Calu3 (cell line): ENCODE measurements at regions not wholly inside any gene's neighbourhood (a gene's known extent, or its start where the extent isn't known, plus 50 kb on each side); places are given as distances from the start of the nearest gene placed in this dataset.

Source experiments
- BruUV-seq: library from RNA; stranded (reverse); fragments of 400-500 nt; replicated peaks from 2 replicates; lab custom pipeline; 2021; lab: Mats Ljungman, UMichigan
- CTCF ChIA-PET: fragments of 300-600 bp; sonication (Branson Sonifier 250); formaldehyde crosslinking; loops from one replicate; lab custom pipeline; 2022; ENCODE audit warnings: antibody characterized with exemption; lab: Charles Lee
- DNase-seq: peaks from one replicate; pipeline ENCODE4 v3.0.0; 2022
- H3K27ac Mint-ChIP-seq: one replicate; pipeline ENCODE4 v1.8.0; 2022; ENCODE audit warnings: mixed read lengths; ENCODE audit not compliant: unreplicated experiment
- H3K27me3 Mint-ChIP-seq: one replicate; pipeline ENCODE4 v1.8.0; 2022; ENCODE audit warnings: mixed read lengths; ENCODE audit not compliant: unreplicated experiment
- H3K36me3 Mint-ChIP-seq: one replicate; pipeline ENCODE4 v1.8.0; 2022; ENCODE audit warnings: mild to moderate bottlenecking, moderate library complexity, mixed read lengths; ENCODE audit not compliant: insufficient read depth, unreplicated experiment
- H3K4me1 Mint-ChIP-seq: one replicate; pipeline ENCODE4 v1.8.0; 2022; ENCODE audit warnings: mild to moderate bottlenecking, low read depth, mixed read lengths; ENCODE audit not compliant: unreplicated experiment
- H3K4me3 Mint-ChIP-seq: one replicate; pipeline ENCODE4 v1.8.0; 2022; ENCODE audit warnings: mild to moderate bottlenecking, low read depth, moderate library complexity, mixed read lengths; ENCODE audit not compliant: unreplicated experiment
- H3K9me3 Mint-ChIP-seq: one replicate; pipeline ENCODE4 v1.8.0; 2022; ENCODE audit warnings: low read depth, mixed read lengths; ENCODE audit not compliant: unreplicated experiment
- CTCF ChIP-seq: fragments of 200-600 bp; IDR thresholded peaks from one replicate; pipeline ENCODE4 v1.8.0; 2022; ENCODE audit warnings: antibody characterized with exemption; ENCODE audit not compliant: unreplicated experiment
- intact Hi-C: fragments of 100-400 bp; cut with micrococcal nuclease; formaldehyde crosslinking; loops from one replicate; pipeline ENCODE4 v1.10.0; 2022; ENCODE audit not compliant: unreplicated experiment

- no peak overlapping the region for H3K27ac Mint-ChIP-seq
- no TSS peak for BruUV-seq
- intact Hi-C loops, result no loop called here
- H3K4me3 Mint-ChIP-seq, result no peak overlapping the region
- H3K4me1 Mint-ChIP-seq, result no peaks in the 10 kb centered on the region
- CTCF ChIA-PET, result interaction anchor here (0.6 kb wide), 2 partner anchors 196 to 201 kb away, joined by 3 read pairs; no protein-coding TSS in a partner anchor
- TF ChIP-seq CTCF, result no peak
- H3K9me3 Mint-ChIP-seq, result no peaks in the 10 kb centered on the region
- peaks cover 48% of the 10 kb centered on the region for H3K27me3 Mint-ChIP-seq
- no peaks in the 10 kb centered on the region for H3K36me3 Mint-ChIP-seq
- DNase-seq, result no peak
Observed at GRCh38 chr18:70754486-70754885, 465.6 kb downstream of the SOCS6 start.

- no peak overlapping the region for H3K4me3 Mint-ChIP-seq
- no peak overlapping the region for H3K27ac Mint-ChIP-seq
- TF ChIP-seq CTCF, result no peak
- intact Hi-C loops, result no loop called here
- peaks cover 3% of the 10 kb centered on the region for H3K9me3 Mint-ChIP-seq
- no peaks in the 10 kb centered on the region for H3K27me3 Mint-ChIP-seq
- H3K4me1 Mint-ChIP-seq, result no peaks in the 10 kb centered on the region
- no TSS peak for BruUV-seq
- CTCF ChIA-PET, result interaction anchor here (0.6 to 0.7 kb wide), 2 partner anchors 33 to 506 kb away, joined by 3 read pairs; no protein-coding TSS in a partner anchor
- no peak for DNase-seq
- no peaks in the 10 kb centered on the region for H3K36me3 Mint-ChIP-seq
Observed at GRCh38 chr18:70732916-70733315, 444.1 kb downstream of the SOCS6 start.

- no peak for DNase-seq
- H3K9me3 Mint-ChIP-seq, result peaks cover 3% of the 10 kb centered on the region
- no peak for TF ChIP-seq CTCF
- no peaks in the 10 kb centered on the region for H3K27me3 Mint-ChIP-seq
- CTCF ChIA-PET, result interaction anchor here (0.6 kb wide), 1 partner anchor 507 kb away, joined by 3 read pairs; no protein-coding TSS in a partner anchor
- no peaks in the 10 kb centered on the region for H3K4me1 Mint-ChIP-seq
- H3K4me3 Mint-ChIP-seq, result no peak overlapping the region
- H3K27ac Mint-ChIP-seq, result no peak overlapping the region
- intact Hi-C loops, result no loop called here
- BruUV-seq, result no TSS peak
- H3K36me3 Mint-ChIP-seq, result no peaks in the 10 kb centered on the region
Observed at GRCh38 chr18:70732188-70732587, 443.3 kb downstream of the SOCS6 start.

GRCh38 chr18:70720607-70721006 lies 431.8 kb downstream of the SOCS6 start:
- Mint-ChIP-seq H3K4me3 (no peak overlapping the region), H3K4me1 (no peaks in the 10 kb centered on the region), H3K27ac (no peak overlapping the region), H3K27me3 (peaks cover 21% of the 10 kb centered on the region), H3K9me3 (peaks cover 4% of the 10 kb centered on the region), H3K36me3 (no peaks in the 10 kb centered on the region)
- no peak for DNase-seq
- TF ChIP-seq CTCF, result no peak
- no TSS peak for BruUV-seq
- CTCF ChIA-PET, result interaction anchor here (0.7 kb wide), 2 partner anchors 9 to 52 kb away, joined by 5 to 7 read pairs; no protein-coding TSS in a partner anchor
- intact Hi-C loops, result no loop called here
